Astrocyte (in vitro differentiated cells and primary cell): ENCODE measurements at regions not wholly inside any gene's neighbourhood (a gene's known extent, or its start where the extent isn't known, plus 50 kb on each side); places are given as distances from the start of the nearest gene placed in this dataset.
A peak's percentile ranks its signal among the peaks of the same experiment; 100 is the strongest.

Experiments used
- DNase-seq: peaks from one replicate; pipeline ENCODE4 v3.0.0-alpha.2; 2010; ENCODE audit warnings: low read depth
- FAIRE-seq: peaks from 2 replicates; lab custom pipeline; 2011; peaks lifted over from hg19 to GRCh38; lab: Jason Lieb, UNC
- H2AFZ ChIP-seq: 2 replicates; pipeline ENCODE4 v1.6.0; 2012; ENCODE audit warnings: low read depth, low read length, inconsistent platforms
- H3K27ac ChIP-seq: 2 replicates; pipeline ENCODE4 v1.5.1; 2011; ENCODE audit warnings: low read depth, low read length, inconsistent platforms
- H3K27me3 ChIP-seq: 2 replicates; pipeline ENCODE4 v1.6.0; 2011; ENCODE audit warnings: low read length, inconsistent platforms; ENCODE audit not compliant: insufficient read depth
- H3K36me3 ChIP-seq: 2 replicates; pipeline ENCODE4 v1.5.1; 2011; ENCODE audit warnings: low read length, inconsistent platforms; ENCODE audit not compliant: insufficient read depth
- H3K4me1 ChIP-seq: 2 replicates; pipeline ENCODE4 v1.5.1; 2011; ENCODE audit warnings: low read length, inconsistent platforms; ENCODE audit not compliant: insufficient read depth
- H3K4me2 ChIP-seq: 2 replicates; pipeline ENCODE4 v1.6.0; 2012; ENCODE audit warnings: low read length, inconsistent platforms
- H3K4me3 ChIP-seq: 2 replicates; pipeline ENCODE4 v1.5.1; 2011; ENCODE audit warnings: low read depth, mild to moderate bottlenecking, low read length, inconsistent platforms; ENCODE audit not compliant: insufficient read depth
- H3K79me2 ChIP-seq: 2 replicates; pipeline ENCODE4 v1.6.0; 2012; ENCODE audit warnings: mild to moderate bottlenecking, low read length, inconsistent platforms; ENCODE audit not compliant: insufficient read depth
- H3K9ac ChIP-seq: 2 replicates; pipeline ENCODE4 v1.6.0; 2012; ENCODE audit warnings: mild to moderate bottlenecking, low read length, inconsistent platforms
- H3K9me3 ChIP-seq: 2 replicates; pipeline ENCODE4 v1.5.1; 2012; ENCODE audit warnings: low read depth, mild to moderate bottlenecking, low read length, inconsistent platforms; ENCODE audit not compliant: insufficient read depth
- H4K20me1 ChIP-seq: 2 replicates; pipeline ENCODE4 v1.6.0; 2012; ENCODE audit warnings: low read length, inconsistent platforms; ENCODE audit not compliant: insufficient read depth
- H3K27ac Mint-ChIP-seq: one replicate; pipeline ENCODE4 v1.8.0; 2021; ENCODE audit warnings: mild to moderate bottlenecking, mixed read lengths; ENCODE audit not compliant: unreplicated experiment
- H3K27me3 Mint-ChIP-seq: one replicate; pipeline ENCODE4 v1.8.0; 2021; ENCODE audit warnings: low read depth, mixed read lengths; ENCODE audit not compliant: unreplicated experiment
- H3K36me3 Mint-ChIP-seq: one replicate; pipeline ENCODE4 v1.8.0; 2021; ENCODE audit warnings: low read depth, mixed read lengths; ENCODE audit not compliant: unreplicated experiment
- H3K4me1 Mint-ChIP-seq: one replicate; pipeline ENCODE4 v1.8.0; 2021; ENCODE audit warnings: low read depth, mixed read lengths; ENCODE audit not compliant: unreplicated experiment
- H3K4me3 Mint-ChIP-seq: one replicate; pipeline ENCODE4 v1.8.0; 2021; ENCODE audit warnings: mild to moderate bottlenecking, moderate library complexity, mixed read lengths; ENCODE audit not compliant: unreplicated experiment
- H3K9me3 Mint-ChIP-seq: one replicate; pipeline ENCODE4 v1.8.0; 2021; ENCODE audit warnings: mild to moderate bottlenecking, mixed read lengths; ENCODE audit not compliant: unreplicated experiment
- CTCF ChIP-seq: IDR thresholded peaks from 2 replicates; pipeline ENCODE4 v1.5.1; 2011; ENCODE audit warnings: low read depth, mild to moderate bottlenecking, inconsistent platforms, low read length, moderate library complexity; ENCODE audit not compliant: insufficient read depth
- EZH2 ChIP-seq: IDR thresholded peaks from 2 replicates; pipeline ENCODE4 v1.6.1; 2012; ENCODE audit warnings: mild to moderate bottlenecking, low read length, inconsistent platforms; ENCODE audit not compliant: insufficient read depth

- FAIRE-seq (no peak), DNase-seq (peak; percentile 32)
- Mint-ChIP-seq H3K4me1 (peaks cover 29% of the 10 kb centered on the region), H3K27me3 (no peaks in the 10 kb centered on the region), H3K36me3 (no peaks in the 10 kb centered on the region), H3K9me3 (peaks cover 2% of the 10 kb centered on the region), H3K4me3 (no peak overlapping the region), H3K27ac (peak overlapping the region; percentile 1)
- H4K20me1 ChIP-seq = no peaks in the 10 kb centered on the region
- no peak overlapping the region for H3K27ac ChIP-seq
- H3K9me3 ChIP-seq = no peaks in the 10 kb centered on the region
- no peak overlapping the region for H3K4me3 ChIP-seq
- H3K36me3 ChIP-seq = no peaks in the 10 kb centered on the region
- H3K27me3 ChIP-seq = no peaks in the 10 kb centered on the region
- H3K79me2 ChIP-seq = no peaks in the 10 kb centered on the region
- H3K4me1 ChIP-seq = peaks cover 10% of the 10 kb centered on the region
- no peak overlapping the region for H3K9ac ChIP-seq
- H2AFZ ChIP-seq = no peak overlapping the region
- no peak overlapping the region for H3K4me2 ChIP-seq
- no peak for TF ChIP-seq CTCF
- TF ChIP-seq EZH2 = no peak
Measured at GRCh38 chr3:106337116-106337515, 468.3 kb upstream of the CBLB start.

- no peak for TF ChIP-seq CTCF
- no peak for TF ChIP-seq EZH2
- H3K36me3 Mint-ChIP-seq = no peaks in the 10 kb centered on the region
- Histone ChIP-seq H3K27me3 (no peaks in the 10 kb centered on the region), H3K27ac (no peak overlapping the region), H4K20me1 (no peaks in the 10 kb centered on the region), H3K9ac (no peak overlapping the region), H3K36me3 (no peaks in the 10 kb centered on the region), H3K4me1 (peaks cover 8% of the 10 kb centered on the region), H3K9me3 (no peaks in the 10 kb centered on the region), H3K4me3 (no peak overlapping the region), H2AFZ (no peak overlapping the region), H3K4me2 (no peak overlapping the region), H3K79me2 (no peaks in the 10 kb centered on the region)
- DNase-seq = no peak
- FAIRE-seq = no peak
- peaks cover 30% of the 10 kb centered on the region for H3K4me1 Mint-ChIP-seq
- no peak overlapping the region for H3K27ac Mint-ChIP-seq
- no peaks in the 10 kb centered on the region for H3K27me3 Mint-ChIP-seq
- peaks cover 2% of the 10 kb centered on the region for H3K9me3 Mint-ChIP-seq
- H3K4me3 Mint-ChIP-seq = no peak overlapping the region
Measured at GRCh38 chr3:106338582-106339214, 469.9 kb upstream of the CBLB start.

GRCh38 chr3:106339551-106339950 lies 470.7 kb upstream of the CBLB start:
- DNase-seq (peak; percentile 53), FAIRE-seq (peak; percentile 49)
- Histone ChIP-seq H3K9ac (no peak overlapping the region), H3K36me3 (no peaks in the 10 kb centered on the region), H3K9me3 (no peaks in the 10 kb centered on the region), H3K4me2 (no peak overlapping the region), H4K20me1 (no peaks in the 10 kb centered on the region), H3K4me3 (no peak overlapping the region), H3K79me2 (no peaks in the 10 kb centered on the region), H2AFZ (no peak overlapping the region), H3K27ac (no peak overlapping the region), H3K4me1 (peaks cover 3% of the 10 kb centered on the region), H3K27me3 (no peaks in the 10 kb centered on the region)
- no peak overlapping the region for H3K27ac Mint-ChIP-seq
- TF ChIP-seq EZH2 = no peak
- no peak for TF ChIP-seq CTCF
- H3K9me3 Mint-ChIP-seq = peaks cover 2% of the 10 kb centered on the region
- H3K4me1 Mint-ChIP-seq = peaks cover 25% of the 10 kb centered on the region
- H3K4me3 Mint-ChIP-seq = no peak overlapping the region
- no peaks in the 10 kb centered on the region for H3K36me3 Mint-ChIP-seq
- no peaks in the 10 kb centered on the region for H3K27me3 Mint-ChIP-seq
